Prostate gland (tissue), 2 donors: ENCODE measurements at regions not wholly inside any gene's neighbourhood (a gene's known extent, or its start where the extent isn't known, plus 50 kb on each side); places are given as distances from the start of the nearest gene placed in this dataset.

Experiments used
- POLR2AphosphoS5 ChIP-seq: sonication (generic); formaldehyde crosslinking; IDR thresholded peaks from one replicate; pipeline ENCODE4 v1.6.1; 2017; ENCODE audit warnings: antibody characterized with exemption
- TF ChIP-seq, protein P1 (sequence below), 4 experiments: fragments of 200-600 bp in 2 of 4; fragments of 450-650 bp in 2 of 4; sonication (generic) in 2 of 4; IDR thresholded peaks; 1 replicate in 3 of 4; 2 replicates in 1 of 4; pipeline ENCODE4 v1.5.1; 2016 to 2019; ENCODE audit warnings: antibody characterized with exemption in 4 of 4, mild to moderate bottlenecking in 2 of 4, moderate library complexity in 2 of 4

DNA sequence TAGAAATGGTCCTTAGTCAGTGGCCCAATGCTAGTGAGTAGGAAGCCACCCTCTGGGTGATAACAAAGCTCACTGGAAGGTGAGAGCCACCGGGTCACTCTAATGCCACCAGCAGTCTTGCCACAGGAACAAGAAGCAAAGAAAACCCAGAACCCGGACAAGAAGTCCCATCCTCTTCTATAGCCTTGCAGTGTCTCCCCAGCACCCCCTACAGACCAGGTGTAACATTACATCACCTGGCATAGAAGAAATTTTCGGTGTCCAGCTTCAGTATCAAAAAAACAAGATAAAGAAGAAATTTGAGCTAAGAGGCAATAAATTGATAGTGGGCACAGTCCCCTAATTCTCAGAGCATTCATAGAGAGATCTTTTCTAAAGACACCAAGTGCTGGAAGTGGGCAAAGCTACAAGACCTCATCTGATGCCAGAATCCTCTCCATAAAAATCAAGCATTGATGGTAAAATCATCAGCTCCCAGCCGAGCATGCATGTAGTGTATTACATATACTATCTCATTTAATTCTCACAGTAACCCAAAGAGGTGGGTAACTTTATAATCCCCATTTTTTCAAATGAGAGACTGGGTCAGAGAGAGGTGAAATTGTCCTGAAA lies 491.0 kb downstream of the MATN1 start:
- no peak for TF ChIP-seq POLR2AphosphoS5
- TF ChIP-seq, protein P1, sequence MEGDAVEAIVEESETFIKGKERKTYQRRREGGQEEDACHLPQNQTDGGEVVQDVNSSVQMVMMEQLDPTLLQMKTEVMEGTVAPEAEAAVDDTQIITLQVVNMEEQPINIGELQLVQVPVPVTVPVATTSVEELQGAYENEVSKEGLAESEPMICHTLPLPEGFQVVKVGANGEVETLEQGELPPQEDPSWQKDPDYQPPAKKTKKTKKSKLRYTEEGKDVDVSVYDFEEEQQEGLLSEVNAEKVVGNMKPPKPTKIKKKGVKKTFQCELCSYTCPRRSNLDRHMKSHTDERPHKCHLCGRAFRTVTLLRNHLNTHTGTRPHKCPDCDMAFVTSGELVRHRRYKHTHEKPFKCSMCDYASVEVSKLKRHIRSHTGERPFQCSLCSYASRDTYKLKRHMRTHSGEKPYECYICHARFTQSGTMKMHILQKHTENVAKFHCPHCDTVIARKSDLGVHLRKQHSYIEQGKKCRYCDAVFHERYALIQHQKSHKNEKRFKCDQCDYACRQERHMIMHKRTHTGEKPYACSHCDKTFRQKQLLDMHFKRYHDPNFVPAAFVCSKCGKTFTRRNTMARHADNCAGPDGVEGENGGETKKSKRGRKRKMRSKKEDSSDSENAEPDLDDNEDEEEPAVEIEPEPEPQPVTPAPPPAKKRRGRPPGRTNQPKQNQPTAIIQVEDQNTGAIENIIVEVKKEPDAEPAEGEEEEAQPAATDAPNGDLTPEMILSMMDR (IDR thresholded peaks at IDR 0.05): peak in 3 of 4 experiments; percentile 6 to 29 (median 27)
